Right lobe of liver (tissue), 6 donors: ENCODE measurements at regions not wholly inside any gene's neighbourhood (a gene's known extent, or its start where the extent isn't known, plus 50 kb on each side); places are given as distances from the start of the nearest gene placed in this dataset.

Experiments
- ATAC-seq, 4 donors: fragments of 200-7000 bp; cut with Tn5 transposase; one replicate each; pipeline ENCODE4 v1.9.1; 2020; ENCODE audit warnings: mild to moderate bottlenecking in 4 of 4, moderate library complexity in 4 of 4
- DNase-seq, 3 donors: peaks; one replicate each; pipeline ENCODE4 v3.0.0-alpha.2; 2020
- H3K27ac ChIP-seq, 3 donors: fragments of 200-600 bp; one replicate each; pipeline ENCODE4 v1.8.0; 2022
- H3K27me3 ChIP-seq, 2 donors: fragments of 200-600 bp; one replicate each; pipeline ENCODE4 v1.8.0; 2022
- H3K36me3 ChIP-seq, 4 donors: fragments of 200-600 bp; sonication (generic) in 1 of 4; one replicate each; pipeline versions ENCODE4 v1.5.1 to v1.8.0; 2017 to 2022; ENCODE audit warnings: control low read depth in 1 of 4
- H3K4me1 ChIP-seq, 4 donors: fragments of 200-600 bp; sonication (generic) in 1 of 4; one replicate each; pipeline versions ENCODE4 v1.5.1 to v1.8.0; 2017 to 2022; ENCODE audit warnings: control low read depth in 1 of 4
- H3K4me3 ChIP-seq, 3 donors: fragments of 200-600 bp; one replicate each; pipeline ENCODE4 v1.8.0; 2022
- H3K9me3 ChIP-seq, 4 donors: fragments of 200-600 bp; sonication (generic) in 1 of 4; one replicate each; pipeline versions ENCODE4 v1.5.1 to v1.8.0; 2017 to 2022; ENCODE audit warnings: control low read depth in 1 of 4
- CTCF ChIP-seq, 4 donors: fragments of 200-600 bp in 3 of 4; fragments of 450-650 bp in 1 of 4; IDR thresholded peaks; one replicate each; pipeline versions ENCODE4 v1.5.1 to v1.8.0; 2016 to 2022; ENCODE audit warnings: antibody characterized with exemption in 4 of 4, mild to moderate bottlenecking in 2 of 4
- POLR2A ChIP-seq: fragments of 450-650 bp; IDR thresholded peaks from one replicate; pipeline ENCODE4 v1.6.1; 2017; ENCODE audit warnings: antibody characterized with exemption, mild to moderate bottlenecking
- WGBS: methylation state at CpG from one replicate; pipeline ENCODE4 v1.1.6; 2018; ENCODE audit warnings: low coverage, low lambda C conversion rate; ENCODE audit not compliant: insufficient coverage; ENCODE audit errors: missing lambda C conversion rate; 5-methylcytosine and 5-hydroxymethylcytosine counted together
- intact Hi-C, 2 donors: fragments of 100-400 bp; cut with DNase I; formaldehyde crosslinking; loops; one replicate each; pipeline versions ENCODE4 v1.11.2 to v1.14.1; 2022
- donor health status: DM: no; HTN: yes; CAD: no.
- donor health status: DM: no; HTN: no; CAD: no.
- donor health status: DM: no; HTN: no; CAD: no.
- donor health status: DM: no; HTN: yes; CAD: no.
- donor health status: DM: no; HTN: yes; CAD: no.

DNA sequence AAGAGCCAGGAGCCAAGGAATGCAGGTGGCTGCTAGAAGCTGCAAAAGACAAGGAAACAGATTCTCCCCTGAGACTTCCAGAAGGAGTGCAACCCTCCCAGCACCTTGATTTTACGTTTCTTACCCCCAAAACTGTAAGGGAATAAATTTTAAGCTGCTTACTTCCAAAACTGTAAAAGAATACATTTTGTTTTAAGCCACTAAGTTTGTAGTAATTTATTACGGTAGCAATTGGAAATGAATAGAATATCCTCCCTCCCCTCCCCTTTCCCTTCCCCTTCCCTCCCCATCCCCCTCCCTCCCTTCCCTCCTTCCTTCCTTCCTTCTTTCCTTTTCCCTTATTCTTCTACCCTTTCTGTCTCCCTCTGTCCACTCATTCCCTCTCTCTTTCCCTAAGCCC, 203.7 kb upstream of the CFAP20DC start:
- Histone ChIP-seq H3K27ac (no peak overlapping the region), H3K27me3 (no peaks in the 10 kb centered on the region), H3K36me3 (no peaks in the 10 kb centered on the region), H3K4me3 (no peak overlapping the region), H3K4me1 (no peaks in the 10 kb centered on the region), H3K9me3 (no peaks in the 10 kb centered on the region)
- WGBS, result 79% methylated on average over 2 of the region's 2 CpGs
- no peak for DNase-seq
- ATAC-seq, result no peak
- intact Hi-C loops, result no loop called here
- TF ChIP-seq POLR2A, result no peak
- TF ChIP-seq CTCF (IDR thresholded peaks at IDR 0.05), result no peak

- Histone ChIP-seq H3K36me3 (no peaks in the 10 kb centered on the region), H3K27me3 (no peaks in the 10 kb centered on the region), H3K9me3 (no peaks in the 10 kb centered on the region), H3K27ac (no peak overlapping the region), H3K4me3 (no peak overlapping the region), H3K4me1 (no peaks in the 10 kb centered on the region)
- ATAC-seq, result no peak
- 67% methylated on average over 2 of the region's 3 CpGs for WGBS
- TF ChIP-seq POLR2A (no peak), CTCF (IDR thresholded peaks at IDR 0.05) (no peak)
- intact Hi-C loops, result no loop called here
- no peak for DNase-seq
Measured at GRCh38 chr3:59251869-59252268, 202.0 kb upstream of the CFAP20DC start.

- Histone ChIP-seq H3K9me3 (no peaks in the 10 kb centered on the region), H3K4me3 (no peak overlapping the region), H3K4me1 (no peaks in the 10 kb centered on the region), H3K27me3 (no peaks in the 10 kb centered on the region), H3K27ac (no peak overlapping the region), H3K36me3 (no peaks in the 10 kb centered on the region)
- DNase-seq, result no peak
- TF ChIP-seq POLR2A, result no peak
- no peak for TF ChIP-seq CTCF (IDR thresholded peaks at IDR 0.05)
- ATAC-seq, result no peak
- intact Hi-C loops, result no loop called here
Measured at GRCh38 chr3:59250600-59250999, 200.8 kb upstream of the CFAP20DC start.

GRCh38 chr3:59249698-59250361, 200.0 kb upstream of the CFAP20DC start:
- ATAC-seq (no peak), DNase-seq (no peak)
- H3K27me3 ChIP-seq, result no peaks in the 10 kb centered on the region
- H3K27ac ChIP-seq, result no peak overlapping the region
- H3K4me1 ChIP-seq, result no peaks in the 10 kb centered on the region
- H3K4me3 ChIP-seq, result no peak overlapping the region
- 72% methylated on average over 6 of the region's 6 CpGs for WGBS
- intact Hi-C loops, result no loop called here
- H3K36me3 ChIP-seq, result no peaks in the 10 kb centered on the region
- no peaks in the 10 kb centered on the region for H3K9me3 ChIP-seq
- no peak for TF ChIP-seq POLR2A
- TF ChIP-seq CTCF (IDR thresholded peaks at IDR 0.05), result no peak

- peak in 1 of 4 donors; percentile 27 for ATAC-seq
- Histone ChIP-seq H3K27ac (no peak overlapping the region), H3K4me3 (no peak overlapping the region), H3K27me3 (no peaks in the 10 kb centered on the region), H3K36me3 (no peaks in the 10 kb centered on the region), H3K9me3 (no peaks in the 10 kb centered on the region), H3K4me1 (no peaks in the 10 kb centered on the region)
- no peak for TF ChIP-seq CTCF (IDR thresholded peaks at IDR 0.05)
- TF ChIP-seq POLR2A, result no peak
- intact Hi-C loops, result no loop called here
- no peak for DNase-seq
Measured at GRCh38 chr3:59249004-59249403, 199.2 kb upstream of the CFAP20DC start.
